Erythroblast (primary cell): ENCODE measurements at regions not wholly inside any gene's neighbourhood (a gene's known extent, or its start where the extent isn't known, plus 50 kb on each side); places are given as distances from the start of the nearest gene placed in this dataset.

ENCODE experiments used
- GATA1 ChIP-seq: IDR thresholded peaks from 2 replicates; pipeline ENCODE4 v1.6.1; 2011; ENCODE audit warnings: low read depth, mild to moderate bottlenecking, control low read depth, low read length, moderate library complexity
- POLR2A ChIP-seq: IDR thresholded peaks from 2 replicates; pipeline ENCODE4 v1.6.1; 2011; ENCODE audit warnings: mild to moderate bottlenecking, low read length

- TF ChIP-seq POLR2A (no peak), GATA1 (no peak)
Measured at GRCh38 chr2:8045081-8045614, 636.7 kb upstream of the ID2 start.
